ENCODE measurements at regions not wholly inside any gene's neighbourhood (a gene's known extent, or its start where the extent isn't known, plus 50 kb on each side); places are given as distances from the start of the nearest gene placed in this dataset.

DNA sequence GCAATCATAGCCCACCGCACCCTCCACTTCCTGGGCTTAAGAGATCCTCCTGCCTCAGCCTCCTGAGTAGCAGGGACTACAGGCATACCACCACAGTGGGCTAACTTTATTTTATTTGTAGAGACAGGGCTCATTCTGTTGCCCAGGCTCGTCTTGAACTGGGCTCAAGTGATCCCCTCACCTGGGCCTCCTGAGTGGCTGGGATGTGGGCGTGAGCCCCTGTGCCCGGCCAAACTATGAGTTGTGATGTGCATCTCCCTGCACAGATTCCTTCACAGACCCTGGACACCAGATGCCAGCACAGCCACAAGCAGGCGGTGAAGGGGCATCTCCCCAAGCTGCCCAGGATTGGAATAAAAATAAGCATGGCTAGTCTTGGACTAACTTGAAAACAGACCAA is 244.9 kb upstream of the IRX1 start:
- no peak for ATAC-seq
- Histone ChIP-seq H3K27ac (ENCODE audit: low read length) (no peak overlapping the region), H3K27me3 (ENCODE audit: low read length) (no peaks in the 10 kb centered on the region), H3K9me2 (replicated peaks; ENCODE audit: low read length) (no peaks in the 10 kb centered on the region), H4K20me1 (ENCODE audit: low read length) (no peaks in the 10 kb centered on the region), H2AFZ (ENCODE audit: low read length) (no peak overlapping the region), H3K36me3 (ENCODE audit: low read depth, low read length) (no peaks in the 10 kb centered on the region), H3K9me3 (ENCODE audit: low read length) (0 out of 2 replicates have a peak, but pooled peaks cover 7% of the 10 kb centered on the region), H3K4me2 (ENCODE audit: low read length) (no peak overlapping the region), H3K4me1 (ENCODE audit: insufficient read depth, low read length) (no peaks in the 10 kb centered on the region), H3K79me2 (ENCODE audit: low read length) (no peaks in the 10 kb centered on the region), H3K9ac (ENCODE audit: low read length) (no peak overlapping the region), H3F3A (ENCODE audit: low read length, unreplicated experiment) (no peaks in the 10 kb centered on the region), H3K4me3 (ENCODE audit: low read length) (no peak overlapping the region)
- DNase-seq, result no peak
- intact Hi-C loops (cut with micrococcal nuclease), result no loop called here
- no peak for TF ChIP-seq EZH2phosphoT487 (IDR thresholded peaks at IDR 0.05; ENCODE audit: borderline replicate concordance, low read length)
- no peak for TF ChIP-seq EZH2 (IDR thresholded peaks at IDR 0.05; ENCODE audit: low read length, unreplicated experiment)
- TF ChIP-seq, protein P1, sequence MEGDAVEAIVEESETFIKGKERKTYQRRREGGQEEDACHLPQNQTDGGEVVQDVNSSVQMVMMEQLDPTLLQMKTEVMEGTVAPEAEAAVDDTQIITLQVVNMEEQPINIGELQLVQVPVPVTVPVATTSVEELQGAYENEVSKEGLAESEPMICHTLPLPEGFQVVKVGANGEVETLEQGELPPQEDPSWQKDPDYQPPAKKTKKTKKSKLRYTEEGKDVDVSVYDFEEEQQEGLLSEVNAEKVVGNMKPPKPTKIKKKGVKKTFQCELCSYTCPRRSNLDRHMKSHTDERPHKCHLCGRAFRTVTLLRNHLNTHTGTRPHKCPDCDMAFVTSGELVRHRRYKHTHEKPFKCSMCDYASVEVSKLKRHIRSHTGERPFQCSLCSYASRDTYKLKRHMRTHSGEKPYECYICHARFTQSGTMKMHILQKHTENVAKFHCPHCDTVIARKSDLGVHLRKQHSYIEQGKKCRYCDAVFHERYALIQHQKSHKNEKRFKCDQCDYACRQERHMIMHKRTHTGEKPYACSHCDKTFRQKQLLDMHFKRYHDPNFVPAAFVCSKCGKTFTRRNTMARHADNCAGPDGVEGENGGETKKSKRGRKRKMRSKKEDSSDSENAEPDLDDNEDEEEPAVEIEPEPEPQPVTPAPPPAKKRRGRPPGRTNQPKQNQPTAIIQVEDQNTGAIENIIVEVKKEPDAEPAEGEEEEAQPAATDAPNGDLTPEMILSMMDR (conservative IDR thresholded peaks at IDR 0.05; ENCODE audit: low read depth, low read length), result no peak
- POLR2A ChIA-PET (ENCODE audit: unreplicated experiment), result no interaction called here
- CTCF ChIA-PET, result no interaction called here
- no TSS peak for BruUV-seq (replicated peaks)

DNA sequence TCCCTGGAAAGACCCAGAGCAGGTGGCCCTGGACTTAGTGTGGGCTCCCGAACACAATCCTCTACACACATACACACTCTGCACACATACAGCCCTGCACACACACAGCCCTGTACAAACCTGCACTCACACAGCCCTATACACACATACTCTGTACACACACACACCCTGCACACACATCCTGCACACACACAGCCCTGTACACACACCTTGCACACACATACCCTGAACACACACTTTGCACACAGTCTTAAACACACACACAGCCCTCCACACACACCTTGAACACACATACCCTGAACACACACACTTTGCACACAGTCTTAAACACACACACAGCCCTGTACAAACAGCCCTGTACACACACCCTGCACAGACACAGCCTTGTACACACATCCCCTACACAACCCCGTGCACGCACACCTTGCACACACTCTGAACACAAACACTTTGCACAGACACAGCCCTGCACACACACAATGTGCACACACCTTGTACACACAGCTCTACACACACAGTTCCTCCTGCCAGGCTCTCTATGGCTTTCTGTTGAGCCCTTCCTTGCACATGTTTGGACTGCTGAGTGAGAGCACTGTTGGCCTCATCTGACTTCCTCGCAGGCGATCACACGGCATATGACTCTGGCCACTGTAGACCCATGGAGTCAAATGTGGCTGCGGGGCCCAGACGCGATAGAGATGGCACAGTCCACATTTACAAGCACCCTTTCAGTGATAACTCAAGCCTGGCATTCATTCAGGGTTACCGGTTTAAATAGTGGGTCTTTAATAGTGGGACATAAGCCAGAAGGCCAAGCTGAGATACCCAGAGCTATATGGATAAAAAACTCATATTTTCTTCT is 245.7 kb upstream of the IRX1 start:
- DNase-seq (no peak), ATAC-seq (no peak)
- H4K20me1 ChIP-seq (ENCODE audit: low read length), result no peaks in the 10 kb centered on the region
- no TSS peak for BruUV-seq (replicated peaks)
- no peak overlapping the region for H3K27ac ChIP-seq (ENCODE audit: low read length)
- H3K36me3 ChIP-seq (ENCODE audit: low read depth, low read length), result no peaks in the 10 kb centered on the region
- H2AFZ ChIP-seq (ENCODE audit: low read length), result no peak overlapping the region
- H3K4me3 ChIP-seq (ENCODE audit: low read length), result no peak overlapping the region
- no peak overlapping the region for H3K4me2 ChIP-seq (ENCODE audit: low read length)
- TF ChIP-seq EZH2 (IDR thresholded peaks at IDR 0.05; ENCODE audit: low read length, unreplicated experiment) (no peak), EZH2phosphoT487 (IDR thresholded peaks at IDR 0.05; ENCODE audit: borderline replicate concordance, low read length) (no peak)
- no peaks in the 10 kb centered on the region for H3K4me1 ChIP-seq (ENCODE audit: insufficient read depth, low read length)
- intact Hi-C loops (cut with micrococcal nuclease), result no loop called here
- H3K9me3 ChIP-seq (ENCODE audit: low read length), result 0 out of 2 replicates have a peak, but pooled peaks cover 7% of the 10 kb centered on the region
- no peak overlapping the region for H3K9ac ChIP-seq (ENCODE audit: low read length)
- no peaks in the 10 kb centered on the region for H3K79me2 ChIP-seq (ENCODE audit: low read length)
- no peaks in the 10 kb centered on the region for H3K9me2 ChIP-seq (replicated peaks; ENCODE audit: low read length)
- no peaks in the 10 kb centered on the region for H3K27me3 ChIP-seq (ENCODE audit: low read length)
- no peaks in the 10 kb centered on the region for H3F3A ChIP-seq (ENCODE audit: low read length, unreplicated experiment)
- ChIA-PET CTCF (no interaction called here), POLR2A (ENCODE audit: unreplicated experiment) (no interaction called here)

DNA sequence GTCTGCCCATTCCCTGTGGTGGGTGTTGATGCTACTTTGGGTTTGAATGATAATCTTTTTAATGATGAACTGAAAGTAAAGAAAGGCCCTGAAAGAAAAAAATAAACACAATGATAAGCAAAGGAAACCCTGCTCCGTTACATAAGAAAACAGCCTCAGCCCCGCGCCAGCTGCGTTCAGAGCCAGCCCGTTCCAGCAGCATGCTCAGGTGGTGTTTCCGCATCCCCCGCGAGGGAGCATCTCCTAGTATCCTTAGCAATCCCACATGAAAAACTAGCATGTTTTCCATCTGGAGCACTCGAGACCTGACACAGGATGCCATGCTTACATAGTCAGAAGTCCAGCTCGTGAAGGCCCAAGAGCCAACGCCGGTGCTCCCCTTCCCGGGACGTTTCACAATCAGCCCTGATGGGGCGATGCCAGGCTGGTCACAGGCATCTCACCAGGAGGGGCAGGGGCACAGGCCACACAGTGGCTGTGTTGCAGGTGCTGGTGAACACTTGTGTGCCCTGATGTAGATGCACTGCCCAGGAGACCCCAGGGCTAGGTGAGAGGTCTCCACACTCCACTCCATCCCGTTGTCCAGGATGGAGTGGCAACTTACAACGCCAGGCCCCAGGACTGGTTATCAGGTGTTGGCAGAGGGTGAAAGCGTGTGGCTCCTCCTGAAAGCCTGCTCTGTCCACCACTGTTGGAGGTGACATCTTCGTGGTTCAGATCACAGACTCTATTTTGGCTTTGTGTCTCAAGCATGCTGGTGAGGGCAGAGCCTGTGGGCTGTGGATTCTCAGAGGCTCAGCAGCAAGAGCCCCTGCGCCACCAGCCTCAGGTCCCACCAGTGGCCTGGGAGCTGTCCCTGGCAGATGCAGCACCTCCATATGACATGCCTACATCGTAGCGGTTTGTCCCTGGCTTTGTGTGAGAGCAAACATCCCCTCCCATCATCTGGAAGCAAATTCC is 246.8 kb upstream of the IRX1 start:
- ATAC-seq (no peak), DNase-seq (no peak)
- no TSS peak for BruUV-seq (replicated peaks)
- Histone ChIP-seq H3K79me2 (ENCODE audit: low read length) (no peaks in the 10 kb centered on the region), H4K20me1 (ENCODE audit: low read length) (no peaks in the 10 kb centered on the region), H3K9ac (ENCODE audit: low read length) (no peak overlapping the region), H3K9me2 (replicated peaks; ENCODE audit: low read length) (no peaks in the 10 kb centered on the region), H3K4me3 (ENCODE audit: low read length) (no peak overlapping the region), H3F3A (ENCODE audit: low read length, unreplicated experiment) (no peaks in the 10 kb centered on the region), H3K27ac (ENCODE audit: low read length) (no peak overlapping the region), H3K27me3 (ENCODE audit: low read length) (no peaks in the 10 kb centered on the region), H2AFZ (ENCODE audit: low read length) (no peak overlapping the region), H3K9me3 (ENCODE audit: low read length) (0 out of 2 replicates have a peak, but pooled peaks cover 7% of the 10 kb centered on the region), H3K4me1 (ENCODE audit: insufficient read depth, low read length) (no peaks in the 10 kb centered on the region), H3K36me3 (ENCODE audit: low read depth, low read length) (no peaks in the 10 kb centered on the region), H3K4me2 (ENCODE audit: low read length) (no peak overlapping the region)
- TF ChIP-seq, protein P1 (conservative IDR thresholded peaks at IDR 0.05; ENCODE audit: low read depth, low read length), result no peak
- TF ChIP-seq EZH2phosphoT487 (IDR thresholded peaks at IDR 0.05; ENCODE audit: borderline replicate concordance, low read length), result no peak
- no peak for TF ChIP-seq EZH2 (IDR thresholded peaks at IDR 0.05; ENCODE audit: low read length, unreplicated experiment)
- POLR2A ChIA-PET (ENCODE audit: unreplicated experiment), result no interaction called here
- CTCF ChIA-PET, result no interaction called here
- intact Hi-C loops (cut with micrococcal nuclease), result no loop called here
